ELR (cell line): ENCODE measurements at regions not wholly inside any gene's neighbourhood (a gene's known extent, or its start where the extent isn't known, plus 50 kb on each side); places are given as distances from the start of the nearest gene placed in this dataset.
A peak's percentile ranks its signal among the peaks of the same experiment; 100 is the strongest.

Source experiments
- DNase-seq: peaks from one replicate; pipeline ENCODE4 v3.0.0-alpha.2; 2015; ENCODE audit warnings: low read depth

DNA sequence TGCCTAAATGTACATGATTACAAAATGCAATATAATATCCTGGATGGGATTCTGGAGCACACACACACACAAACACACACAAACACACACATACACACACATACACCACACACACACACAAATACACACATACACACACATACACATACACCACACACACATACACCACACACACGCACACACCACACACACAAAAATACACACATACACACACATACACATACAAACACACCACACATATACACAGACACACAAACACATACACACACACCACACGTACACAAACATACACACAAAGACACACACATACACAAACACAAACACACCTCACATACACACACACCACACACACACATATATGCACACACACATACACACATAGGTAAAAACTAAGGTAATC, 134.6 kb upstream of the SYNDIG1 start:
- no peak for DNase-seq

DNA sequence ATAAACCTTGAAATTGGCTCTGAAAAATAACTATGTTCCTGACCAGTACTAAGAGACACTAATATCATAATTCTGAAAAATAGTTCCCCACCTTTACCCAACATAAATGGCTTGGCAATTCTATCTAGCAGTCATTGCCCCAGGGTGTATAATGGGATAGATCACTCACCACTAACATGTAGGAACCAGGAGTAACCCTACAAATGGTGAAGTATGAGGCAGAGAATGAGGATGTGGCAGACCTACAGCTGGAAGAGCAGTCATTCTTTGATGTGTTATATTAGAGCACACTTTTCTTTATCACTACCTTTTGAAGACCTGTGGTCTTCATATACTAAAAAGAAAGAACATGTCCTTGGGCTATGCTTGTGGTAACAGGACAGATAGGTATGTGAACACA, 136.5 kb upstream of the SYNDIG1 start:
- DNase-seq = peak; percentile 39

DNA sequence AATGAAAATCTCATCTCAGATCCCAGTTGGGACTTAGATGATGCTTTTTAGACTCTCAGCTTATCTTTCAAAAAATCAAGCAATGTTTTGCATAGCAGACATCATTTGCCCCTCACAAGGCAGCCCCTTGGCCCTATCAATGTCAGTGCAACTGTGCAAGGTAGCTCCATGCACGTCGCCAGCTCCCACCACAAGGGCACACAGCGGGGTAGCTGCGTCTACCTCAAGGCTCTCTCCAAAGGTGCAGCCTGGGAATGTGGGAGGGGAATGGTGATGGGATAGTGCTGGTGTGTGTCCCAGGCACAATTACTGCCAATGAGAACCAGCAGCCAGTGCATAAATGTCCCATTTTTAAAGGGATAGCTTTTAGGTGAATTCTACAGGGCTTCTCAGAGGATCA, 137.5 kb upstream of the SYNDIG1 start:
- DNase-seq = no peak

DNA sequence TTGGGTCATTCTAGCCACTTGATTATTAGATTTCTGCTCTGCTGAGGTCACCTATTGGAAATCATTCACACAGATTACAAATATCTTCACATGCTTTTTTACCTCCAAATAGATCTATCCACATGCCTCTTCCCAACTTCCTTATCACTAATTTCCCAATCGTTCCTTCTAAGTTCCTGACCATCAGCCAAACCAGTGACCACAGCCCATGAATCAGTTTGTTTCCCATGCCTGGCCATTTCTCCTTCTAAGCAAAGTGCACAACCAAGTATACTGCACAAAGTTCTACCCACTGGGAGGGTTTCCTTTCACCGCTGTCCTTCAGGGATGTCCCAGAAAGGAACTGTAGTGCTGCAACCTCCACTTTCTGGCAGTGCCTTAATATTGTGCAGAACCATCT, 140.5 kb upstream of the SYNDIG1 start:
- no peak for DNase-seq

DNA sequence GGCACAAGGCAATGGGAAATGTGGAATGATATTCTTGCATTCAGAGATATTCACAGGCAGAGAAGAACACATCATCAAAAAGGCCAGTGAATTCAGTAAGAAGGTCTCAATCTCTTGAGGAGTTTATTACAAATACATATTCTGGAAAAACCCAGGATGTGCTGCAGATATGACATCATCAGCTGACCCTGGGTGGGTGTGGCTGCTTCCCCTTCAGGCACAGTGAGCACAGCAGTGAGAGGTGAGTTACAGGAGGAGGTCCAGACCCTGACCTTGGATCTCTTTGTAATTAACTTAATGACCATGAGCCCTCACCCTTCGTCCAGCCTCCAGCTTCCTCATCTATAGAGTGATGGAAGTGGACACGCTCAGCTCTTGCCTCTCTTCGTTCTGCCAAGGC, 147.5 kb upstream of the SYNDIG1 start:
- peak; percentile 24 for DNase-seq

DNA sequence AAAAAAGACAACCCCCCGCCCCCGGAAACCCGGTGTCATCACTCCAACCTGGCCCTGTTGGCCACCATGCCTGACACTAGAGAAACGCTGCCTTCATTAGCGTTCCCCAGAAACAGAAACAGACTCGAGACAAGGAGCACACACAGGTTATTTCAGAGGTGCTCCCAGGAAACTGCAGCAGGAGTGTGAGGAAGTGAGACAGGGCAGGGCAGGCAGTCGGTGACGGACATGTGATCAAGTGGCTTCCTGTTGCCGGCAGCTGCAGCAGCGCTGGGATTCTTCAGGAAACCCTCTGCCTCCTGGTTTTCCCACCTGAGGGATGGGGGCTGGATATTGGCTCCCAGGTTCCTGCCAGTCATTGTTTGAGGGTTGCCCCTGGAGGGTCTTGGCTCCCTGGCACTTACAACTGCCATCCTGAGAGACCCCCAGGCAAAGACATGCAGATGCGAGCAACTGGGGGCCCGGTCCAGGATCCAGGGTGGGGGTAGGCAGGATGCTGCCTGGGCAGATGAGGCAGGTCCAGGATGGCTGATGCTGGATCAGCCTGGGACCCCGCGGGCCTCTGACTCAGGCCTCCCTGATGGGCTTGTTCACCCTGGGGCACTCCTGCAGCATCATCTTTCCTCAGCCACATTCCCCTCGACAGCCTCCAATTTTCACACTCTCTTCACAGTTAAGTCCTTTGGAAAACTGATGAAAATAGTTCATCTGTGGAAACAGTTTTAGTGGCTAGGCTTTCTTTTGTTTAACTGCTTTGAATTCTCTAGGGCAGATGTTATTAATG, 150.7 kb upstream of the SYNDIG1 start:
- peak; percentile 56 for DNase-seq

DNA sequence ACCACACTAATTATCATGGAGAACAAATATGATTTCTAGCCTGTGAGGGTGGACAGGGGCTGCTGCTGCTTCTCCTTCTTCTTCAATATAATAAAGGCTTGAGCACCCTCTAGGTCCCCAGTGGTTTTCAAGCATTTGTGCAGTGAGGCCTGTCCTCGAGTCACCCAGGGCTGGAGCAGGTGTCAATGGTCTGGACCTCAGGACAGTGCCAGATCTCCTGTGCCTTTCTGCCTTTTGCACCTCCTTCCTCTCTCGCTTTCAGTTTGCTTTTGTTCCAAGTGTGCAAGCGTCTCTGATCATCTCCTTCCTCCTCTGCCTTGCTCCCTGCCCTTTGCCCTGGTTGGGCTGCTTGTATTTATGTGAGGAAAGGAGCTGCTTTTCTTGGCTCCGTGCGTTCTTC, 152.2 kb upstream of the SYNDIG1 start:
- DNase-seq = no peak

DNA sequence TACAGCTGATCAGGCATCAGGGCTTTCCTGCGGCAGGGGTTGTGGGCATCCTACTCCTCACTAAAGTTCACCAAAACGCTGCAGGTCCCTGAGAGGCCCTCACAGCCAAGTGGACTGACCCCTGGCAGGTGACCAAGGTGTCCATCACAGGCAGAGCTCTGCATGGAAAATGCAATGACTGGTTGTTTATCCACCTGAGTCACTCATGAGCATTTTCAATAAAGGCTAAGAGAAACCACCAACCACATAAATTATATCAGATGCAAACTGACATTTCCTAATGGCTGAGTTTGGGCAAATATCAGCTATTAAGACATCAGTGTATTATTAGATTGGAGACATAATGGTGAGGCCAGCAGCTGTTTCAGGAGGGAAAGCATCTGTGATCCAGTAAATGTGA, 152.7 kb upstream of the SYNDIG1 start:
- peak; percentile 32 for DNase-seq

DNA sequence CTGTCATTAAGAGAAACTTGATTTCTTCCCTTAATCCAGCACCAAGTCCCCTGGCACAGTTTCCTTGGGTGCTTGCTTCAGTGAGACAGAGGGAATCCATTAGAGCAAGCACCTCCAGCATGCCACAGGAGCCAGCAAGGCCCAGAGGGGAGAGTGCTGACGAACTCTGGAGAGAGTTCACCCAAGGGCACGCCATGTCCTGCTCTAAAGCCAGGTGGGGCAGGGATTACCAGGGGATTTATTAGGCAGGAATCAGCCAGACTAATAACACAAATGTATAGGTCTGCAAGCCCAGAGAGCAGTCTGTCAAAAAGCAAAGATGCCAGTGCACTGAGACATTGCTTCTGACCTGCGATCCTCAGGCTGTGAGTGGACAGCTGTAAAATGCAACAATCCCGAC, 155.4 kb upstream of the SYNDIG1 start:
- DNase-seq = no peak

DNA sequence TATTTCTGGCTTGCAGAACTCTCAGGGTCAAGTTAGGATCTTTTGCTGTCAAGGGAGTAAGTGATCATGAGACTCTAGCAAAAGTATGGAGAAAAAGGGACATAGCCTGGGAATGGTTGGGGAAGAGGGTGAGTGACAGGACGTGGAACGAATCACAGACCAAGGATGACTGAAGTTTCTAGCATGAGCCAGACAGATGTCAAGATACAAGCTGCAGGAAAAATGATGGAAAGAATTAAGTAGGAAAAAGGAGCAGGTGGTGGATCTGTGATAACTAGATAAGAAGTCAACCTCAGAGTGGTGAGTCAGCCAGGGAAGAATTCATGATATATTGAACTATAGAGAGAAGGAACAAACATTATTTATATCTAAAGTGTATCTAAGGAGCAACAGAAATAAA, 159.8 kb upstream of the SYNDIG1 start:
- peak; percentile 54 for DNase-seq

DNA sequence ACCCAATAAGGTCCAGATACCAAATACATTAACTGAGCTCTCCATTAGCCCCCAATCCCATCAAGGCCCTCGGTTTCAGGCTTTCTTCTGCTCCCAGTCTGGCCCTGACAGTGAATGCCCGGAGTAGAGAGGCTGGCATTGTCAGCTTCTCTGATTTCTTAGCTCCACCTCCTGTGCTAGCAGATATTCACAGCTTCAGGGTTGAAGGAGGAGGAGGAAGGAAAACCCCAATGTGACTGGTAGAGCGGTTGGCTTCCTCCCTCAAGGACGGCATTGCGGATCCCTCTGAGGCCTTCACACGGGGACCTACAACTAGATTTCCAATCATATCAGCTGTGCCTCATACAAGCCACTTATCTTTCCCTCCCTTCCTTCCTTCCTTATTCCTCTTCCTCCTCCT, 164.1 kb upstream of the SYNDIG1 start:
- no peak for DNase-seq

DNA sequence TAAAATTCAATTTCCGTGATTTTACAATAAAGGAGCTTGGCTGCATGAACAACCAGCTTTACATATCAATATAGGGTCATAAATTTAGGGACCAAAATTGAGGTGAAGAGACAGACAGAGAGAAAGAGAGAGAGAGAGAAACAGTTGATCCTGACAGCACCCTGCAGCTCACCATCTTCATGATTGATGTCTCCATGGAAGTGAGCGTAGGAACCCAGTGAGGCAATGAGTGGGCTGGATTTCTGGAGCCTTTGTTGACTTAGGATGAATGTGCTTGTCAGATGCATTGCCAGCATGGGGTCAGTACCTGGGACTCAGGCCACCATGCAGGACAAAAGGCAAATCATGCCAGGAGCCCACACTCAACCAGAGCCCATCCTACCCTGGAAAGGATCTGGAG, 165.1 kb upstream of the SYNDIG1 start:
- DNase-seq = no peak

DNA sequence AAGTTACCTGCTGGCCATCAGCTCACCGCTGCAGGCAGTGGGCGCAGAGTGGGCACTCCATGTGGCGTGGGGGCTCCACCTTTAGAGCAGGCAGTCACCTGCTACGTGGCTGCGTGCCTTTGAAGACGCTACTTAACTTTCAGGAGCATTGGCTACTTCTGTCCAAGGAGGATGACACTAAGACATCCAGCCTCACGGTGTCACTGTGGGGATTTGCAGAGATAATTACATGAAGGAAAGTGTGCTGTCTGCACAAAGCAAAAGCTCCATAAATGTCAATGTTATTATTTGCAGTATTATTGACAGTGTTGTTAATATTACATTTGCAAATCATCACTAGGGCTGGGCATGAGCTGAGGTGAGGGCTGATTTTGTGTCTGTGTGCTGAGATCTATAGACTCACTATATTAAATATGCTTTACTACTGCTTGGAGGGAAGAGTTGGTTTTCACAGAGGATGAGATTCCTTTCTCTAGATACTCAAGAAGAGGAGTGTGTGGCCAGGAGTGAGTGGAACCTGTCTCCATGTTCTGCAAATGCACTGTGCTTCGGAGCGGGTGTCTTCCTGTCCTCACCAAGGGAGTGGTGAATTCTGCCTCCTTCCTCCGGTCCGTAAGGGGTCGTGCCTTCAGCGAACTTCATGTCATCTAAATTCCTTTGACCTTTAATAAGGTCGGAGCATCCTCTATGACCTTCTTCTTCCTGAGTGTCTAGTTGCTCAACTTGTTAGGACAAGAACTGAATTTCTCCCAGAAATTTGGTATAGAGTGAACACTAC, 165.8 kb upstream of the SYNDIG1 start:
- DNase-seq = peak; percentile 27

DNA sequence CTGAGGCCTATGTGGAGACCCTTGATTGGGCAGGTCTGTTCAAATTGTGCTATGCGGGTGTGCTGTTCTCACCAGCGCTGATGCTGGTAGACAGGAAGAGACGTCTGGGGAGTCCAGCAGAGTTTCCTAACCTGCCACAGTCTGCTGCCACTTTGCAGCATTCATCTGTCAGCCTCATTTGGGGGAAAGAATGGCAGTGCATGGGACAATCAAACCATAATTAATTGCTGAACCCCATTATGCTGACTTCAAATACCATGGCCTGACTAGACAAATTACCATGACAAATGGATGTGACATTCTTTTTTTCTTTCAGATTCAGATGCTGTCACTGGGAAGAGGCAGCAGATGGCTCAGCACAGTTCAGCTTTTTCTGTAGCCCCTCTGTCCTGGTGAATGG, 171.4 kb upstream of the SYNDIG1 start:
- DNase-seq = no peak

DNA sequence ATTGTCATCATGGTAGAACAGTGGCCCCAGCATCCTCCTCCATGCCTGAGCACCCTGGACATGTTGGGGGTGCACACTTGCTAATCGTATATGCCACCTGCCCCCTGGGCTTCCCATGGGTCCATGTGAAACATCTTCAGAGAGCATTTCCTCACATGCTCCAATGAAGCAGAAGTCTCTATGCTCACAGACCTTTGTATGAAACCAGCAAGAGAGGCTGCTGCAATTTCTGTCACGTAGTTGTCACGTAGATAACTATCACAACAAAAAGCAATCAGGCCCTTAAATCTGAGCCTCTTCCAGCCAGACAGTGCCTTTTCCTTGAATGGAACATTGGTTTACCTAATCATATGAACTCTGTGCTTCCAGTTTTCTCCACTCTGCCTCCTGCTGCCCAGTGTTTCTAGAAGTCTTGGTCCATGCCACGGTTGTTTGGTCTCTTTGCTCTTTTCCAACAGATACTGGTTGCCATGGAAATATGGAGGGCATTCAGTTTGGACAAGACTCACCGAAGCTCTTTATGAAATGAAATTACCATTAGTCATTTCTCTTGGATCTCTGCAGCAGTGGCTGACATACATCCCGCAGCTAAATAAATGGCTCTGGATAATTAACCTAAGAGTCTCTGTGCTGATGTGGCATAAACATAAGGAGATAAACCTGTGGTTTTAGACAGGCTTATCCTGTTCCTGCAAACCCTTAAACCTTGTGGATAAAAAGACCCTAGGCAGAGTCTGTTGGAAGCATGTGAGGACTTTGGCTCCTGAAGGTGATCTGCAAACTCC, 172.8 kb upstream of the SYNDIG1 start:
- DNase-seq = peak; percentile 7

DNA sequence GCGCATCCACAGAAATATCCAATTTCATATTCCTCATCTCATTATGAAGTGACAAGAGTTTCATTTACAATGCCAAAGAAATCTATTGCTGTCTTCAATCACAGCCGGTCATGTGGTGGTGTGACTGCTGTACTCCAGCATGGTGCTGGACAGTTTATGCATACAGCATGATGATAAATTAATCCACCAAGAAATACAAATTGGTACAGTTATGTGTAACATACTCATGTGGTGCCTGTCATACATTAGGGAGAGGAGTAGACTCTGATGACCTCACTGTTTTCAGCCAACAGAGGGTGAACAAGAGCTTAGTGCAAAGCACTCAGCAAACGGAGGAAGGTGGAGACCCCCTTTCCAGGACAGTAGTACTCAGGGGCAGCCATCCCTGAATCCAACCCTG, 178.4 kb upstream of the SYNDIG1 start:
- DNase-seq = no peak

DNA sequence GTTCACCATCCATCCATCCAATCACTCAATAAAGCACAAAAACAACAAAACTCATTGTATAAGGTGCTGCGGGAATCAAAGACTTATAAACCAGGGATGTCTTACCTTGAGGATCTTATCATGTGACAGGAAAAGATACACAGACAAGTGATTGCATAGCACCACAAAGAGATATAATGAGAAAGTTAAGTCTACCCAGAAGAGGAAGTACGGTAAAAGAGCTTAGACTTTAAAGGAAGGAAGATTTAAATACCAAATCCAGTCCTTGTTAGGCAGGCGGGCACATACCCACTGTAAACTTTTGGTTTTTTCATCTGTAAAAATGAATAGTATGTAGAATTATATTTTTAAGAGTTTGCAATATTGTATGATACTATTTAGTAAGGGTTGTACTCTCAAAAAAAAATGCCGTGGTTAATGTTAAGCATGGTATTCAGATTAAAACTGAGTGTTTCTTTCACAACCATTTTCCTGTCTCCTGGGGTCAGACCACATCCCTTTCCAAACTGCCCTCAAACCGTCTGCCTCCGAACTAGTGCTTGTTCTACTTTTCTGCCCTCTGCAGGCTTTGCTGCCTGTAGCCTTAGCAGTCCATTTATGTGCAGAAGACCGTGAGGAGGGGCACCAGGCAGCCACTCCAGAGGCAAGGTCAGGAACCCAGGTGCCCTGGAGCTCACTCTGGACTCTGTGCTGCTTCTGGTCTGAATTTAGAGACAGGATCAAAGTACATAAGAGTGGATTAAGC, 179.5 kb upstream of the SYNDIG1 start:
- no peak for DNase-seq

DNA sequence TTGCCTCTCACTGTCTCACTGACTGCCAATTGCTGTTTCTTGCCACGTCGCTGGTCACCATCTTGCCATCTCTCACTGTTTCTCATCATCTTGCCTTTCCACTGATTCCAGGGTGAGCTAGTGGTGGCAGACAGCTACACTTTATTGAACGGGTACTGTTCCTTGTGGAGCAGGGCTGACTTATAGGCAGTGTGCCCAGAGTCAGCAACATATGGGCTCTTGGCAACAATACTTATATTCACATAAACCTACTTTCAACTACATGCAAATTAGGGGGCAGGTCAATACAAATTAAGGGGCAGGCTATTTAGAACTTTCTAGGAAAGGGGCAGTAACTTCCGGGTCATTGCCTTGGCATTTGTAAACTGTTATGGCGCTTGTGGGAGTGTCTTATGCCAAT, 186.2 kb upstream of the SYNDIG1 start:
- DNase-seq = no peak

DNA sequence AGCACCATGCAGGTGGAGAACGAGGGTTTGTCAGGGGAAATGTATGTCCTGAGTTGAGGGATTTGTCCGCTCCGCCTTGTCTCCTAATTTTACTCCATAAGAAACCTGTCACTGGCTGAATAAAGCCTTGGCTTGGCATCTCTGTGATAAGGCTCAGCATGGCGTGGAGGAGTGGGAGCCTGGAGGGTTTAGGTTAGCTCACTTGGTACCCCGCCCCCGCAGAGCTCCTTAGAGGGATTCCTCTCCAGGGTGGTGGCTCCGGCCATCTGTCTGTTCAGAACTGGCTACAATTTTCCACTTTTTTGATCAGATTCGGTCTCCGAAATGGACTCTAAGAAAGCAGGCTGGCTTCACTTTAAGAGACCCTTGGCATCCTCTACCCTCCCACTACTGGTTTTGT, 192.2 kb upstream of the SYNDIG1 start:
- no peak for DNase-seq

DNA sequence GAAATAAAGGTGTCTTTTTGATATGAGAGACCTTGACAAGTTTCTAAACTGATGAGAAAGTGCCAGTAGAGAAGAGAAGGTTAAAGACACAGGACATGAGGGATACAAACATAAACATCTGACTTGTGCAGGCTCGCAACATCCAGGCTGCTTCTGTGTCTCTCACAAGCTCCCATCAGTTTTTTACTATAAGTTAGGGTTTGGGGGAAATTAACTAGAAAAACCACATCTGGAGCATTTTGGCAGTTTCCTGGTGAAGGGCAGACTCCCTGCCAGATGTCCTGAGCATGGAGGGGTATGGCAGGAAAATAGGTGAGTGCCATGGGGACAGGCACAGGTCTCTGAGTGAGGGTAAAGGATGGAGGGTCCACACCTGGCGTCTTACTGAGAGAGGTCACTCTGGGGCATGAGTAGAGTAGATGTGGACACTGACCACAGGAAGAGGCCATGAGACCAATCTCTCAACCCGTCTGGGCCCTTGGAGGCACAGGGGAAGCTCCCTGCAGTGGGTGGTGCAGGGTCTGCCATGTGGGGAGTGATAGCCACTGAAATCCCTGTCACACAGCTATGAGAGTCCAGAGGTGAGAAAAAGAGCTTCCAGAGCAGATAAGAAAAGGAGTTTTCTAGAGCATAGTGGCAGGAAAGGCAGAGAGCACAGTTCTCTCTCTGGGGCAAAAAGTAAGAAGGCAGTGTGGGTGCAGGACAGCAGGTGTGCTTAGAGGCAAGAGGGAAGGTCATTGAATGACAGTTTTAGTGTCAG, 193.3 kb upstream of the SYNDIG1 start:
- DNase-seq = no peak

DNA sequence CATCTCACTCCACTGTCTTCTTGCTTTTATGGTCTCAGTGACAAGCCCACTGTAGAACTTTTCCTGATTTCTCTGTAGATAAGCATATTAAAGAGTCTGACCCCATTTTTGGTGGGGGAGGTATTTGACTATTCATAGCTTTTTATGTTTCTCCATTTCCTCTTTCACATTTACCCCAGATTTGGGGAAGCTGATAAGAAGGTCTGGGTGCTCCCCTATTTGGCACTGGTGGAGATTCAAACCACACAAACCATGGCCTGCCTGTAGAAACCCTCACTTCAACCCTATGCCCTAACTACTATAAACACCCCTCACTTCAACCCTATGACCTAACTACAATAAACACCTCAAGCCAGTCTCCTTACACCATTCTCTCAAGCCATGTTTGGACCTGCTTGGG, 196.2 kb upstream of the SYNDIG1 start:
- DNase-seq = no peak
